GM19455 (cell line): ENCODE measurements at regions not wholly inside any gene's neighbourhood (a gene's known extent, or its start where the extent isn't known, plus 50 kb on each side); places are given as distances from the start of the nearest gene placed in this dataset.
A peak's percentile ranks its signal among the peaks of the same experiment; 100 is the strongest.

Source experiments
- ATAC-seq: cut with Tn5 transposase; IDR thresholded peaks from one replicate; pipeline ENCODE4 v1.9.1; 2021; ENCODE audit not compliant: unreplicated experiment

GRCh38 chr6:160895562-160895961, 96.0 kb upstream of the MAP3K4 start:
- ATAC-seq = no peak

- ATAC-seq = no peak
Observed at GRCh38 chr6:160899671-160900430, 91.7 kb upstream of the MAP3K4 start.

- ATAC-seq = no peak
Observed at GRCh38 chr6:160911949-160912348, 79.6 kb upstream of the MAP3K4 start.

- ATAC-seq = no peak
Observed at GRCh38 chr6:160912411-160912810, 79.2 kb upstream of the MAP3K4 start.

- no peak for ATAC-seq
Observed at GRCh38 chr6:160917572-160917971, 74.0 kb upstream of the MAP3K4 start.

GRCh38 chr6:160919723-160920440, 71.7 kb upstream of the MAP3K4 start:
- no peak for ATAC-seq

- no peak for ATAC-seq
Observed at GRCh38 chr6:160921095-160921494, 70.5 kb upstream of the MAP3K4 start.

- ATAC-seq = no peak
Observed at GRCh38 chr6:160926281-160927276, 65.0 kb upstream of the MAP3K4 start.

- no peak for ATAC-seq
Observed at GRCh38 chr6:160927416-160927815, 64.2 kb upstream of the MAP3K4 start.

GRCh38 chr6:160929361-160929760, 62.2 kb upstream of the MAP3K4 start:
- ATAC-seq = no peak

GRCh38 chr6:160929831-160930230, 61.7 kb upstream of the MAP3K4 start:
- ATAC-seq = no peak

GRCh38 chr6:160930547-160931377, 60.8 kb upstream of the MAP3K4 start:
- peak; percentile 77 for ATAC-seq

GRCh38 chr6:160931378-160932310, 59.9 kb upstream of the MAP3K4 start:
- ATAC-seq = no peak

- no peak for ATAC-seq
Observed at GRCh38 chr6:160933256-160933655, 58.3 kb upstream of the MAP3K4 start.

- no peak for ATAC-seq
Observed at GRCh38 chr6:160934157-160934556, 57.4 kb upstream of the MAP3K4 start.

- ATAC-seq = no peak
Observed at GRCh38 chr6:160940197-160940596, 51.4 kb upstream of the MAP3K4 start.
